HepG2 (cell line): ENCODE measurements at regions not wholly inside any gene's neighbourhood (a gene's known extent, or its start where the extent isn't known, plus 50 kb on each side); places are given as distances from the start of the nearest gene placed in this dataset.

ENCODE experiments used
- ATAC-seq: fragments of 200-7000 bp; cut with Tn5 transposase; 3 replicates; pipeline ENCODE4 v1.9.1; 2020; ENCODE audit warnings: mild to moderate bottlenecking, moderate library complexity
- BruUV-seq: library from RNA; stranded (reverse); fragments of 400-500 nt; replicated peaks from 2 replicates; lab custom pipeline; 2021; lab: Mats Ljungman, UMichigan
- CTCF ChIA-PET: fragments of 300-600 bp; formaldehyde crosslinking; extraction: SDS; loops from one replicate; lab custom pipeline; 2021; ENCODE audit warnings: low total read pairs, inconsistent platforms, low intra/inter-chr PET ratio; lab: Yijun Ruan, JAX
- POLR2A ChIA-PET: fragments of 350-600 bp; sonication (Branson Sonifier 250); formaldehyde crosslinking; loops from one replicate; lab custom pipeline; 2020; ENCODE audit warnings: antibody characterized with exemption, inconsistent platforms; lab: Yijun Ruan, JAX
- DNase-seq: peaks from one replicate; pipeline ENCODE4 v3.0.0-alpha.2; 2015; ENCODE audit warnings: low spot score
- FAIRE-seq: peaks from 3 replicates; lab custom pipeline; 2011; peaks lifted over from hg19 to GRCh38; lab: Jason Lieb, UNC
- H2AFZ ChIP-seq: one replicate; pipeline ENCODE4 v1.6.1; 2011; ENCODE audit warnings: low read length, inconsistent platforms
- H3K27ac ChIP-seq: fragments of 300-600 bp; 3 replicates; pipeline ENCODE4 v1.8.0; 2011; ENCODE audit warnings: mixed run types, mild to moderate bottlenecking, mixed read lengths, low read length, inconsistent platforms; ENCODE audit not compliant: insufficient read depth; ENCODE audit errors: extremely low read length
- H3K27me3 ChIP-seq, 2 experiments: fragments of 200-600 bp in 1 of 2; 2 replicates in 1 of 2; 3 replicates in 1 of 2; pipeline versions ENCODE4 v1.6.0 to v1.8.0; 2011; ENCODE audit warnings: low read length in 2 of 2, mild to moderate bottlenecking in 2 of 2, moderate library complexity in 2 of 2, inconsistent platforms in 1 of 2; ENCODE audit not compliant: insufficient read depth in 2 of 2, control insufficient read depth in 1 of 2
- H3K36me3 ChIP-seq, 2 experiments: fragments of 200-600 bp in 1 of 2; replicated peaks in 1 of 2; 2 replicates in 1 of 2; 3 replicates in 1 of 2; pipeline versions ENCODE4 v1.5.1 to v1.8.0; 2011; ENCODE audit warnings: low read length in 2 of 2, inconsistent platforms in 1 of 2; ENCODE audit not compliant: insufficient read depth in 2 of 2, control insufficient read depth in 1 of 2
- H3K4me1 ChIP-seq: 2 replicates; pipeline ENCODE4 v1.5.1; 2012; ENCODE audit warnings: low read length, inconsistent platforms; ENCODE audit not compliant: insufficient read depth
- H3K4me2 ChIP-seq: 2 replicates; pipeline ENCODE4 v1.6.0; 2011; ENCODE audit warnings: low read depth, low read length, inconsistent platforms
- H3K4me3 ChIP-seq, 3 experiments: fragments of 200-600 bp in 1 of 3; sonication (generic), shearing (Covaris generic) in 1 of 3; replicated peaks in 1 of 3; 2 replicates each; pipeline ENCODE4 v1.5.1; 2011 to 2016; ENCODE audit warnings: low read length in 3 of 3, inconsistent platforms in 2 of 3, low read depth in 2 of 3, mild to moderate bottlenecking in 2 of 3, control low read depth in 1 of 3, mixed read lengths in 1 of 3; ENCODE audit not compliant: insufficient read depth in 1 of 3
- H3K79me2 ChIP-seq: one replicate; pipeline ENCODE4 v1.6.1; 2011; ENCODE audit warnings: low read length, inconsistent platforms; ENCODE audit not compliant: insufficient read depth
- H3K9ac ChIP-seq: 2 replicates; pipeline ENCODE4 v1.6.0; 2011; ENCODE audit warnings: mild to moderate bottlenecking, low read depth, low read length, inconsistent platforms; ENCODE audit not compliant: insufficient read depth
- H3K9me3 ChIP-seq: 2 replicates; pipeline ENCODE4 v1.5.1; 2012; ENCODE audit warnings: mild to moderate bottlenecking, low read length
- H4K20me1 ChIP-seq: 2 replicates; pipeline ENCODE4 v1.6.0; 2011; ENCODE audit warnings: inconsistent platforms, mild to moderate bottlenecking, low read length, moderate library complexity; ENCODE audit not compliant: insufficient read depth
- ATM ChIP-seq: fragments of 450-650 bp; IDR thresholded peaks from 2 replicates; pipeline ENCODE4 v1.7.1; 2017; ENCODE audit warnings: mild to moderate bottlenecking, borderline replicate concordance
- EHMT2 ChIP-seq: fragments of 200-600 bp; sonication (generic); IDR thresholded peaks from 2 replicates; pipeline ENCODE4 v1.7.0; 2017; ENCODE audit warnings: antibody characterized with exemption, low read depth, low read length, borderline replicate concordance
- ESRRA ChIP-seq: sonication (generic); formaldehyde crosslinking; IDR thresholded peaks from 2 replicates; pipeline ENCODE4 v1.5.1; 2020; ENCODE audit warnings: mild to moderate bottlenecking, low read depth, missing genetic modification reagents
- FOXK1 ChIP-seq: sonication (generic); formaldehyde crosslinking; IDR thresholded peaks from 2 replicates; pipeline ENCODE4 v1.4.0; 2020; ENCODE audit warnings: low read depth, missing genetic modification reagents, borderline replicate concordance
- NFRKB ChIP-seq: fragments of 450-650 bp; IDR thresholded peaks from 2 replicates; pipeline ENCODE4 v1.6.1; 2017
- TBX3 ChIP-seq: fragments of 450-650 bp; IDR thresholded peaks from 2 replicates; pipeline ENCODE4 v1.6.1; 2017; ENCODE audit warnings: antibody characterized with exemption, mild to moderate bottlenecking, inconsistent platforms, borderline replicate concordance
- YY1 ChIP-seq: IDR thresholded peaks from 2 replicates; pipeline ENCODE4 v1.6.1; 2011; ENCODE audit warnings: low read length, low read depth, moderate library complexity, mild to moderate bottlenecking; ENCODE audit not compliant: insufficient read depth, insufficient replicate concordance
- ZNF17 ChIP-seq: sonication (generic); formaldehyde crosslinking; IDR thresholded peaks from 2 replicates; pipeline ENCODE4 v1.5.0; 2020; ENCODE audit warnings: mild to moderate bottlenecking, missing genetic modification reagents
- ZNF33B ChIP-seq: sonication (generic); formaldehyde crosslinking; IDR thresholded peaks from 2 replicates; pipeline ENCODE4 v1.5.1; 2020; ENCODE audit warnings: mild to moderate bottlenecking, missing genetic modification reagents
- ZNF496 ChIP-seq: sonication (generic); formaldehyde crosslinking; IDR thresholded peaks from 2 replicates; pipeline ENCODE4 v1.8.1; 2023; ENCODE audit warnings: mild to moderate bottlenecking, moderate library complexity, missing genetic modification reagents; ENCODE audit not compliant: insufficient replicate concordance
- ZNF672 ChIP-seq: sonication (generic); formaldehyde crosslinking; IDR thresholded peaks from 2 replicates; pipeline ENCODE4 v1.8.1; 2022; ENCODE audit warnings: missing genetic modification reagents
- WGBS: methylation state at CpG from one replicate; pipeline ENCODE4 v1.1.6; 2017; ENCODE audit warnings: low lambda C conversion rate; 5-methylcytosine and 5-hydroxymethylcytosine counted together
- in situ Hi-C: cut with HindIII; loops from 2 replicates; pipeline ENCODE4 v1.10.0; 2017; ENCODE audit warnings: low pct_unique_long_range_greater_than_20kb; ENCODE audit not compliant: extremely low pct_ligation_motif_present
- intact Hi-C: fragments of 100-400 bp; cut with micrococcal nuclease; formaldehyde crosslinking; loops from one replicate; pipeline ENCODE4 v1.10.0; 2022; ENCODE audit not compliant: unreplicated experiment
- TF ChIP-seq, protein P1 (sequence below): sonication (generic); formaldehyde crosslinking; IDR thresholded peaks from 2 replicates; pipeline ENCODE4 v1.4.0; 2020; ENCODE audit warnings: mild to moderate bottlenecking, missing genetic modification reagents, borderline replicate concordance
- TF ChIP-seq, protein P2 (sequence below): IDR thresholded peaks from 2 replicates; pipeline ENCODE4 v1.6.1; 2016; ENCODE audit warnings: missing compliant biosample characterization, missing genetic modification reagents, borderline replicate concordance
- TF ChIP-seq, protein P3 (sequence below): sonication (generic); formaldehyde crosslinking; IDR thresholded peaks from 2 replicates; pipeline ENCODE4 v1.5.0; 2020; ENCODE audit warnings: missing genetic modification reagents, mild to moderate bottlenecking, borderline replicate concordance

DNA sequence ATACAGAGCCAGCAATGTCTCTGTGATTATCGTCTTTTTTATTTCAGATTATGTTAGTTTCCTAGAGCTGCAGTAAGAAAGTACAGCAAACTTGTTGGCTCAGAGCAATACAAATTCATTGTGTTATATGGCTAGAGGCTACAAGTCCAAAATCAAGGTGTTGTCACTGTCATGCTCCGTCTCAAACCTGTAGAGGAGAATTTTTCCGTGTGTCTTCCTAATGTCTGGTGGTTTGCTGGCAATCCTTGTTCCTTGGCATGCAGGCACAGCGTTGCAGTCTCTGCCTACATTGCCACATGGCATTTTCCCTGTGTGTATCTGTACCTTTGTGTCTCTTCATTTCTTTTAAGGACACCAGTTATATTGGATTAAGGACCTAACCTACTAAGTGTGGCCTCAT is 244.4 kb downstream of the LRRIQ3 start:
- ATAC-seq, result no peak
- no TSS peak for BruUV-seq
- in situ Hi-C loops, result no loop called here

More for the DNA sequence above, 244.4 kb downstream of the LRRIQ3 start:
- Histone ChIP-seq H3K79me2 (no peaks in the 10 kb centered on the region), H3K9ac (no peak overlapping the region), H3K27me3 (no peaks in the 10 kb centered on the region), H3K4me1 (no peaks in the 10 kb centered on the region), H4K20me1 (no peaks in the 10 kb centered on the region), H2AFZ (no peak overlapping the region), H3K36me3 (no peaks in the 10 kb centered on the region), H3K4me2 (no peak overlapping the region), H3K9me3 (peaks cover 75% of the 10 kb centered on the region), H3K4me3 (no peak overlapping the region), H3K27ac (no peak overlapping the region)
- intact Hi-C loops, result no loop called here
- DNase-seq, result no peak
- POLR2A ChIA-PET, result no interaction called here
- TF ChIP-seq ESRRA (CRISPR knock-in tag) (no peak), ATM (no peak), FOXK1 (CRISPR knock-in tag) (no peak), YY1 (no peak), NFRKB (no peak), ZNF496 (CRISPR knock-in tag) (no peak), ZNF672 (CRISPR knock-in tag) (no peak), ZNF33B (no peak), ZNF17 (no peak), TBX3 (no peak), EHMT2 (no peak)
- TF ChIP-seq, protein P1, sequence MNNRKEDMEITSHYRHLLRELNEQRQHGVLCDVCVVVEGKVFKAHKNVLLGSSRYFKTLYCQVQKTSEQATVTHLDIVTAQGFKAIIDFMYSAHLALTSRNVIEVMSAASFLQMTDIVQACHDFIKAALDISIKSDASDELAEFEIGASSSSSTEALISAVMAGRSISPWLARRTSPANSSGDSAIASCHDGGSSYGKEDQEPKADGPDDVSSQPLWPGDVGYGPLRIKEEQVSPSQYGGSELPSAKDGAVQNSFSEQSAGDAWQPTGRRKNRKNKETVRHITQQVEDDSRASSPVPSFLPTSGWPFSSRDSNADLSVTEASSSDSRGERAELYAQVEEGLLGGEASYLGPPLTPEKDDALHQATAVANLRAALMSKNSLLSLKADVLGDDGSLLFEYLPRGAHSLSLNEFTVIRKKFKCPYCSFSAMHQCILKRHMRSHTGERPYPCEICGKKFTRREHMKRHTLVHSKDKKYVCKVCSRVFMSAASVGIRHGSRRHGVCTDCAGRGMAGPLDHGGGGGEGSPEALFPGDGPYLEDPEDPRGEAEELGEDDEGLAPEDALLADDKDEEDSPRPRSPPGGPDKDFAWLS (CRISPR knock-in tag), result no peak
- TF ChIP-seq, protein P2, sequence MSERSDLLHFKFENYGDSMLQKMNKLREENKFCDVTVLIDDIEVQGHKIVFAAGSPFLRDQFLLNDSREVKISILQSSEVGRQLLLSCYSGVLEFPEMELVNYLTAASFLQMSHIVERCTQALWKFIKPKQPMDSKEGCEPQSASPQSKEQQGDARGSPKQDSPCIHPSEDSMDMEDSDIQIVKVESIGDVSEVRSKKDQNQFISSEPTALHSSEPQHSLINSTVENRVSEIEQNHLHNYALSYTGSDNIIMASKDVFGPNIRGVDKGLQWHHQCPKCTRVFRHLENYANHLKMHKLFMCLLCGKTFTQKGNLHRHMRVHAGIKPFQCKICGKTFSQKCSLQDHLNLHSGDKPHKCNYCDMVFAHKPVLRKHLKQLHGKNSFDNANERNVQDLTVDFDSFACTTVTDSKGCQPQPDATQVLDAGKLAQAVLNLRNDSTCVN (CRISPR knock-in tag), result no peak
- TF ChIP-seq, protein P3, sequence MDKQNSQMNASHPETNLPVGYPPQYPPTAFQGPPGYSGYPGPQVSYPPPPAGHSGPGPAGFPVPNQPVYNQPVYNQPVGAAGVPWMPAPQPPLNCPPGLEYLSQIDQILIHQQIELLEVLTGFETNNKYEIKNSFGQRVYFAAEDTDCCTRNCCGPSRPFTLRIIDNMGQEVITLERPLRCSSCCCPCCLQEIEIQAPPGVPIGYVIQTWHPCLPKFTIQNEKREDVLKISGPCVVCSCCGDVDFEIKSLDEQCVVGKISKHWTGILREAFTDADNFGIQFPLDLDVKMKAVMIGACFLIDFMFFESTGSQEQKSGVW (CRISPR knock-in tag), result no peak
- CTCF ChIA-PET, result no interaction called here
- 0% methylated on average over 4 of the region's 4 CpGs for WGBS
- FAIRE-seq, result no peak
